CMK (cell line): ENCODE measurements at regions not wholly inside any gene's neighbourhood (a gene's known extent, or its start where the extent isn't known, plus 50 kb on each side); places are given as distances from the start of the nearest gene placed in this dataset.
"Not testable (repeated sequence)": the region's sequence is repeated elsewhere in the genome, so short reads cannot be mapped to it uniquely, and the experiment has no call there.

Source experiments
- DNase-seq: peaks from one replicate; pipeline ENCODE4 v3.0.0-alpha.2; 2010; ENCODE audit warnings: low read depth

DNA sequence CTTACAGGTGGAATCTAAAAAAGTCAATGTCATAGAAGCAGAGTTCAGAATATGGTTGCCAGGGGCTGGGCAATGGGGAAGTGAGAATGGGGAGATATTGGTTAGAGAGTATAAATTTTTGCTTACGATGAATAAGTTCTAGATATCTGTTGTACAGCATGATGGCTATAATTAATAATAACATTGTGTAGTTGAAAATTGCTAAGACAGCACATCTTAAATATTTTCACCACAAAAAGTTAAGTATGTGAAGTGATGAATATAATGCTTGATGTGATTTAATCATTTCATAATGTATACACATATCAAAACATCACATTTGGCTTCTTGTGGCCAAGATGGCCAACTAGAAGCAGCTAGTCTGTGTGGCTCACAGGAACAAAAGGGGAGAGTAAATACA is 425.9 kb upstream of the ACO1 start:
- DNase-seq: no peak

DNA sequence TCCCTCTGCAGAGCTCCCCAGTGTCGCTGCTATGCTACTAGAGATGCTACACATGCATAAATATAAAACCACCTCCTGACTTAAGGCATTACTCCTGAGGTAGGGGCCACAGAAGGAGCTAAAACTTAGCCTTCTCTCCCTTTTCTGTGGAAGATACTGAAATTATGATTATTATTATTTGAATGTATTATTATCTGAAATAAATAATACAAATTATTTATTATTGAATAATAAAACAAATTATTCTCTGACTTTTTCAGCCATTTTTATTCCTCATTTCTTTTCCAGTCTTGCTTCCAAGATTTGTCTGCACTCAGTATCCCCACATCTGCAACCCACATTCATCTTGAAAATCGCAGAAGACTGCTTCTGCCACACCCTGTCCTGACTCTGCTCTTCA is 414.9 kb upstream of the ACO1 start:
- DNase-seq: no peak

DNA sequence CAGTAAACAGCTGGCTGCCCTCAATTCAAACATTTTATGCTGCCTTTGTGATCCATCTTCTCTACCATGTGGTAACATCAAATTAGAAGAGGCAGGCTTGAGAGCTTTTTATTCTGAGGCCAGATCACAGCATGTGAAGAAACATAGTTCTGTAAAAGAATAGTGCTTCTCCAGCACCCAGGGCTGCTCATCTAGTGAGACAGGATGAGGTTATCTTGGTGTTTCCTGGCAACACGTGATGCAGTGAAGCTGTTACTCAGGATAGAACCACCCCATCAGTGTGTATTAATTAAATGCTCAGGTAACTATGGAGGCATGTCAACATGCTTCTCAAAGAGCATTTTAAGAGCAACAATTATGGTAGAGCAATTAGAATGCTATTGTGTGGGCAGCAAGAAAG is 400.5 kb upstream of the ACO1 start:
- DNase-seq: no peak

DNA sequence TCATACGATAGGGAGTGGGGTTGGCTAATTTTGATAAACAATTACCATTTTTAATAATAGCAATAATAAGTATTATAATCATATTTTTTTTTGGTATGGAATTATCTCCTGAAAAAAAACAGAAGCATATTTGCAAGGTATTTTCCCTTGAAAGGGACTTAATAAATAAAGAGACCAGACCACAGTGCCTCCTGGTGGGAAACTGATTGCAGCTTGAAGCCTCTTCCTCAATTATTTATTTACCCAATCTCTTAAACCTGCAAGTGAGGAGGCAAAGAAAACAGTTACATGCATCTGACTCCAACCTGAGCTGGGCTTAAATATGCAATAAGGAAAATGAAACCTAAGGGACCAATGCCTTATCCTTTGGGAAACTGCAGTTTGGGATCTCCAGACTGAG is 388.1 kb upstream of the ACO1 start:
- no peak for DNase-seq

DNA sequence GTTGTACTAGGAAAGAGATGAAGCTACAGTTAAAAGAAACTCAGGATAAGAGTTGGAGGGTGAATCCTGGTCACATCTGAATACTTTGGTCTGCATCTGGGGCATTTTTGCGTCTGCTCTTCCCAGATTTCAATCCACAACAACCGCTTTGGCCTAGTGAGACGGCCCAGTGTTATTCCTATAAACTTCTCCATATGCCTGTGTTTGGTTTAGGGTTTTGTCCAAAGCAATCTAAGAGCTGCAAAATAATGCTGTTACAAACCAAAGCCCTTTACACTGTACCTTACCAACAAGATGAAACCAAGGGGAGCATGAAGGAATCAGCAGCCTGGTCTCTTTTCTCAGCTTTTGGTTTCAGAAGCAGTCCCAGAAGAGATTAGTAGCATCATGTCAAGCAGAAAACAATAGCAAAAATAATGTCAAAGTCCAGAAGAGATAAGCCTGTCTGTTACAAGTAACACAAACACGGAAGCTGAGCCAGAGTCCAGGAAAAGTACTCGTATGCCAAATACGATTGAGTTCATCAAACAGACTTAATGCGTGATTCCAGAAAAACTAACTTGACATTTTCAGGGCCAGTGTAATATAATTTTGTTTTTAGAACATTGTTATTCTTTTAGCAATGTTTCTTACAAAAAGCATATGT is 379.9 kb upstream of the ACO1 start:
- no peak for DNase-seq

GRCh38 chr9:32010322-32010721 is 374.1 kb upstream of the ACO1 start:
- no peak for DNase-seq

GRCh38 chr9:32011049-32011448 is 373.4 kb upstream of the ACO1 start:
- DNase-seq: no peak

GRCh38 chr9:32015795-32016194 is 368.6 kb upstream of the ACO1 start:
- DNase-seq: no peak

DNA sequence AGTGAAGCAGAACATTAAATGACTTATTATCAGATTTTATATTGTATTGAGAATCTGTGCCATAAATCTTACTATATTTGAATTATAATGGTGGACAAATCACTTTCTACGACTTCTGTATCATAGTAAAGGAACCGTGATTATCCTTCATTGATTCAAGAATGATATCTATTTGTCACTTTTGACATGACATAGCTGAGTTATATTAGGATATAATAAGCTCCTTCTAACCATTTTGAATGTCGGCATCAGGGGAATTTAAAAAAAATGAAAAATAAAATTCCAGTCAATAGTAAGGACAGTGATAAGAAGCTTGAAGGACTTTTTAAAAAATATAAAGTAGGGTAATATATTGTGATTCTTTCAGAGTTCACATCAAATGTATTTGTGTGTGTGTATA is 338.9 kb upstream of the ACO1 start:
- DNase-seq: no peak

DNA sequence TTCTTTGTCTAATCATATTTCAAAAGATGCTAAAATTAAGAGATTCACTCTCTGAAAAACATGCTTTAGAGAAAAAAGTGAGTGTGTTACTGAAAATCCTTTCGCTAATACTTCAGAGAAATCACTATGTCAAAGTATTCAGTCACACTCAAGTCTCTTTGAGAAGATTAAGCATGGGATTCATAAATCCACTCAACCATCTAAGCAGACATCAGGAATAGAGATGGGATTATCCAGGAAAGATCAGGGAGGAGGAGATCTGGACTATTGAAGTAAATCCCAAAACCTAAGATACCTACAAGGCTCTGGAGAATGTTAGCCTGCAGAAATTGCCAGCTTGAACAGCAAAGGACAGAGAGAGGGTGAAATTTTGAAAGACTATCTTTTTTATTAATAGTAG is 317.2 kb upstream of the ACO1 start:
- DNase-seq: no peak

DNA sequence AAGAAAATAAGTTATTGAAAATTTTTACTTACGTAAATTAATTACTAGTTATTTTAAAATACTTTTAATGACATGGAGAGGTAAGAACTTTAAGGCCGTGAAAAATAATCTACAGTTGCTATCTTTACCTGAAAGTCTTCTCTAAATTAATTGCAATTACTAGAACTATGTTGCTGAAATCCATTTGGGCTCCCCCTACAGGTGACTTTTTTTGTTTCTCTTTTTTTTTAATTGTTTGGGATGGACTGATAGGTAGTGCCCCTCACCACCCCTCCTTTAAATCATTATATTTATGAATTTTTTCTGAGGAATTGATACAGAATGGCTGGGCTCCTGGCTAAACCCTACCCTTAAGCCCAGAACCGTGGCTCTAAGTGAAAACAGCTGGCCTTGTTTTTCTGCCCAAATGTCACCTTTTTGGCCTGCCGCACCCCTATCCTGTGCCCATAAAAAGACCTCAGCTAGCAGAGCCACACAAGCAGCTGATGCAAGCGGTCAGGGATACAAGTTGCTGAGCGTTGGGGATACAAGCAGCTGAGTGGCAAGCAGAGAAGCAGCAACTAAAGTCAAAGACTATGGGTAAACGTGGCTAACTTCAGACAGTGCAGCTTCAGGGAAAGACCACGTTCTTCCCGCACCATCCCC is 315.2 kb upstream of the ACO1 start:
- DNase-seq: no peak

DNA sequence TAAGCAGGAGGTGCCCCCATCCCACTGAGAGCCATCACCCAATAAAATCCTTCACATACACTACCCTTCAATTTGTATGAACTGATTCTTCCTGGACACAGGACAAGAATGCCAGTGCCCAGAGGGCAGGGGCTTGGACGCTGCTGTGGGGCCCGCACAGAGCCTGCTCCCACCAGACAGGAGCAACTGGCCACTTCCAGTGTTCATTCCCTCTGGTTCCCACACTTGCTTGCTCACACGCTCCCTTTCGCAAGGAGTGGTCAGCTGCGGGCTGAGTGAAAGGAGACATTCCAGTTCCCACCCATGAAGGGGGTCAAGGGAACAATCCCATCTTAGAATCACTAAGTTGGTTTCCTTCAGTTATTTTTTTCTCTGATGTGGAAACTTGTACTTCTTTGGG is 314.5 kb upstream of the ACO1 start:
- DNase-seq: no peak

DNA sequence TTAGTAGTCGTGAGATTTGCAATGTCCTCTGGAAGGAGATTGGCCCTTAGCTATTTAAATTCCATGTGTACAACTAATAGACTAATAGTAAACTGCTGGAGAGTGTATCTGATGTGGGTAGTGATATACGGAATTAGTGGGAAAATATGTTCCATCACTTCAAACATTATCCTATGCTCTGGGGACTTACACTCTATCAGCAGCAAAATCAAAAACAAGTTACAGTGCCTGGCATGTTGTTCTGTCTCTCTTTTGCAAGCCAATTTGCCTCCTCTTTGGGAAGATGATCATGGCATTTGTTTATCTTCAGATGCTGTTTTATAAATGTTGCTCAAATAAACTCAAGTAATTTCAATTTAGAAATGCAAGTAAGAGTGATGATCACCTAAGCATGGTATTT is 311.9 kb upstream of the ACO1 start:
- no peak for DNase-seq

DNA sequence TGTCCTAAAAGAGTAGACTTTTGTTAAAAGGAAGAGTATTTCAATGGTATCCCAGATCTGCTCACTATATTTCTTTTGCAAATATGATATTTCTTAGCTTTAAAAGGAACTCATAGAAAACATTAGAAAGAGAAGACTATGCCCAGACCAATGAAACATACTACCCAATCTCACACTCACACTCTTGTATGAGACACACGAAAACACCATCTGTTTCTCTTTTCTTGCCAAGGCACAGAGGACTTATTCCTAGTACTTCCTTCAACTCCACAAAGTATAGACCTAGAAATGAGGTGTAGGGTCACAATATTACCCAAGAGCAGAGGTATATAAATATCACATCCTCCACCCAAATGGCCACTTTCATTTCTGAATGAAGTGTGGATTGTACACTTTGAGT is 292.4 kb upstream of the ACO1 start:
- DNase-seq: no peak

GRCh38 chr9:32117291-32117690 is 267.2 kb upstream of the ACO1 start:
- no peak for DNase-seq

- no peak for DNase-seq
These were observed 255.9 kb upstream of the ACO1 start for GRCh38 chr9:32128546-32128945.

GRCh38 chr9:32130709-32131108 is 253.7 kb upstream of the ACO1 start:
- DNase-seq: not testable (repeated sequence)

GRCh38 chr9:32136700-32137339 is 247.6 kb upstream of the ACO1 start:
- DNase-seq: no peak

- DNase-seq: no peak
These were observed 242.4 kb upstream of the ACO1 start for GRCh38 chr9:32142074-32142473.

DNA sequence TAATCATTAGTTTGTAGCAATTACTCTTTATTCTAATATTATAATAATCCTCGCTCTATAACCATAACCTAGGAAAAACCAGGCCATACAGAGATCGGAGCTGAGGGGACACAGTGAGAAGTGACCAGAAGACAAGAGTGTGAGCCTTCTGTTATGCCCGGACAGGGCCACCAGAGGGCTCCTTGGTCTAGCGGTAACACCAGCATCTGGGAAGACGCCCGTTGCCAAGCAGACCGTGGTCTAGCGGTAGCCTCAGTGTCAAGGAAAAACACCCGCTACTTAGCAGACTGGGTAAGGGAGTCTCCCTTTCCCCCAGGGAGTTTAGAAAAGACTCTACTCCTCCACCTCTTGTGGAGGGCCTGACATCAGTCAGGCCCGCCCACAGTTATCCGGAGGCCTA is 235.9 kb upstream of the ACO1 start:
- DNase-seq: not testable (repeated sequence)

GRCh38 chr9:32161209-32161608 is 223.2 kb upstream of the ACO1 start:
- DNase-seq: no peak

DNA sequence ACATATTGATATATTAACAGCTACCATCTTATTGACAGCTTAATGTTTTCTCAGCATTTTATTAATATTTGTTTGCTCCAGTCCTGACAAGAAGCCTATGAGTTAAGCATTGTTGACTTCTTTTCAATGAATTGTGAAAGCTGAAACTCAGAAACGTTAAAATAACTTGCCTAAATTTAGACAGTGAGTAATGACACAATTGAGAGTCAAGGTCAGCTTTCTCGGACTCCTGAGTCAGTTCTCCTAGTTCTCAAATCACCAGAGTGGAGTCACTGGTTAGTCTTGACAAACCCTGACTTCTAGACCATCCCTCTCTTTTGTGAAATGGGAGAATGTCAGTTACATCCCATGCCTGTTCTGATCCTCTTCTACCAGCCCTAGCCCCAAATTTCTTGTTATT is 222.7 kb upstream of the ACO1 start:
- DNase-seq: no peak

- not testable (repeated sequence) for DNase-seq
These were observed 218.1 kb upstream of the ACO1 start for GRCh38 chr9:32166316-32166715.

DNA sequence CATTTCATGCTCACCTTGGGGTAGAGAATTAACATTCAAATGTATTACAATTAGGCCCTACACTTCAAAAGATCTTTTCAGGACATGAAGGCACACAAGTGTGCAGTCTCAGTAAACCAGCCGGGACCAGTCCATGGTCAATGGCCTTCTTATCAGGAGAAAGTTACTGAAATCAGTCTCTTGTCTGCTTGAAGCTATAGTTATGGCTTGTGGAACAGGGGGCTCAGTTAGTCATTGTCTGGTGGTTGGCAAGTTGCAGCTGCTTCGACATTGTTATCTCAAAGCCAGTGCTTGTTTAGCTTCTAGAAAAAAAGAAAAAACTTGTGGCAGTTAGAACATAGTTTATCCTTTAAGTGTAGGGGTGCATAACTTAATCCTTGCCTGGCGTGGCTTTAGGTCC is 213.1 kb upstream of the ACO1 start:
- DNase-seq: no peak
